ENCODE measurements at regions not wholly inside any gene's neighbourhood (a gene's known extent, or its start where the extent isn't known, plus 50 kb on each side); places are given as distances from the start of the nearest gene placed in this dataset.
"Not testable (repeated sequence)": the region's sequence is repeated elsewhere in the genome, so short reads cannot be mapped to it uniquely, and the experiment has no call there.

DNA sequence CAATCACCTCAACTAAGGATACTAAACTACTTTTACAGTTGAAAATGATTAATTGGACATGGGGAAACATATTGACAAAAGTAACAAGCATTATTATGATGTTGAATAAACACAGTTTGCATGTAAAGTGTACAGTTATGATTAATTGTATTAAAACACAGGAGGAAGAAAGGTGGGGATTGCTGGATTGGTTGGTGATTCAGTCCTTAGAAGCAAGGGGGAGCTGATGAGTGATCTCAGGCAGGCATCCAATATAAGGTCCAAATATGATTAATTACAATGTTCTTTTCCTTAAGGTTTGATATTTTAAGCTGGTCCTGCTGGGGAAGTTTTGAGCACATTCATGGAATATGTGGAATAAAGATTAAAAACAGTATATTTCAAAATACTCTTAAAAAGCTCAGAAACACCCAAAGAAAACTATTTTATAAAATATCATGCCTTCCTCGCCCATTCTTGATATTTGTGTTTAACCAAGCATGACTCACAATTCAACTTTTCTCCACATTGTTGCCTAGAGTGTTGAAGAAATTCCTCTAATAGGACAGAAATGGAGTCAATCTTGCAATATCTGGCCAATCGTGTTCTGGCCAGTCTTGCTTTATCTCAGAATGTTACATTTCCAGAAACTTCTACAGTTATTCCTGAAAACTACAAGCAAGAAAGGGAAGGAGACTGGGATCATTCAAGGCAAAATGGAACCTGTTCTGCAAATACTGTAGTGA is 268.2 kb downstream of the RPIA start:
- H3K27ac Mint-ChIP-seq: no peak overlapping the region
- H3K27me3 Mint-ChIP-seq (ENCODE audit: low read depth, poor library complexity): no peaks in the 10 kb centered on the region
- H3K4me3 Mint-ChIP-seq: no peak overlapping the region
- peaks cover 4% of the 10 kb centered on the region for H3K36me3 Mint-ChIP-seq (ENCODE audit: low read depth)
- H3K9me3 Mint-ChIP-seq: peaks cover 74% of the 10 kb centered on the region
- H3K4me1 Mint-ChIP-seq: no peaks in the 10 kb centered on the region
- no peak for DNase-seq
- TF ChIP-seq, protein P1, sequence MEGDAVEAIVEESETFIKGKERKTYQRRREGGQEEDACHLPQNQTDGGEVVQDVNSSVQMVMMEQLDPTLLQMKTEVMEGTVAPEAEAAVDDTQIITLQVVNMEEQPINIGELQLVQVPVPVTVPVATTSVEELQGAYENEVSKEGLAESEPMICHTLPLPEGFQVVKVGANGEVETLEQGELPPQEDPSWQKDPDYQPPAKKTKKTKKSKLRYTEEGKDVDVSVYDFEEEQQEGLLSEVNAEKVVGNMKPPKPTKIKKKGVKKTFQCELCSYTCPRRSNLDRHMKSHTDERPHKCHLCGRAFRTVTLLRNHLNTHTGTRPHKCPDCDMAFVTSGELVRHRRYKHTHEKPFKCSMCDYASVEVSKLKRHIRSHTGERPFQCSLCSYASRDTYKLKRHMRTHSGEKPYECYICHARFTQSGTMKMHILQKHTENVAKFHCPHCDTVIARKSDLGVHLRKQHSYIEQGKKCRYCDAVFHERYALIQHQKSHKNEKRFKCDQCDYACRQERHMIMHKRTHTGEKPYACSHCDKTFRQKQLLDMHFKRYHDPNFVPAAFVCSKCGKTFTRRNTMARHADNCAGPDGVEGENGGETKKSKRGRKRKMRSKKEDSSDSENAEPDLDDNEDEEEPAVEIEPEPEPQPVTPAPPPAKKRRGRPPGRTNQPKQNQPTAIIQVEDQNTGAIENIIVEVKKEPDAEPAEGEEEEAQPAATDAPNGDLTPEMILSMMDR (IDR thresholded peaks at IDR 0.05): no peak

DNA sequence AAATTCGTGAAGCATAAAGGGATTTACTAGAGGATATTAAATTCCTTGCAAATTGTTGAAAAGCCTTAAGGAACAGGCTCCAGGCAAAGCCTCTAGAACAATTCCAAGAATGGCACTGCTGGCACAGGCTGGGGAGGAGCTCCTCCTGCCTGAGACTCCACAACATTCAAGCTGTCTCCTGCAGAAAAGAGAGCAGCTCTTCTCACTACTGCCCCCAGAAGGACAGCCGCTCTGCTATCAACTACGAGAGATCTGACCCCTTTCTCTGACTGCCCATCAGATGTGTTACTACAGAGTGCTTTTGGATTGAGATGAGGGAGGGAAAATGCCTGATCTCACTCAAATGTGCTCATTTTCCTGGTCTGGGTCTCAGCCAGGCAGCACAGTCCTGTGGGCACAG is 269.9 kb downstream of the RPIA start:
- not testable (repeated sequence) for H3K27me3 Mint-ChIP-seq (ENCODE audit: low read depth, poor library complexity); H3K4me1 Mint-ChIP-seq; H3K4me3 Mint-ChIP-seq; DNase-seq; H3K36me3 Mint-ChIP-seq (ENCODE audit: low read depth); H3K27ac Mint-ChIP-seq
- peaks cover 78% of the 10 kb centered on the region for H3K9me3 Mint-ChIP-seq

DNA sequence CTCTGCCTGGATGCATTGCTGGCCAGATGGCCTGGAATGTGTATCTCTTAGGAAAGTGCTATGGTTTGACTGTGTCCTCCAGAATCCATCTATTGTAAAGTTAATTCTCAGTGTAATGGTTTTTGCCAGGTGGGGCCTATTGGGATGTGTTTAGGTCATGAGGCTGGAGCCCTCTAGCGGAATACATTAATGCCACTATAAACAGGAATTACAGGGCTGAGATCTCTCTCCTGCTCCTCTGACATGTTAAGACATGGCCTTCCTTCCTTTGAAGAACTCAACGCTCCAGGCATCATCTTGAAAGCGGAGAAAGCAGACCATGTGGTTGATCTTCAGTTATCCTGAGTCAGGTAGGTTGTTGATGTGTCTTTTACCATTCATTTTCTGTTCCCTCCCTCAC is 276.4 kb downstream of the RPIA start:
- Mint-ChIP-seq H3K4me1 (no peaks in the 10 kb centered on the region), H3K36me3 (ENCODE audit: low read depth) (no peaks in the 10 kb centered on the region), H3K27ac (no peak overlapping the region), H3K4me3 (no peak overlapping the region), H3K27me3 (ENCODE audit: low read depth, poor library complexity) (no peaks in the 10 kb centered on the region), H3K9me3 (peaks cover 73% of the 10 kb centered on the region)
- TF ChIP-seq, protein P1 (IDR thresholded peaks at IDR 0.05): no peak
- no peak for DNase-seq

DNA sequence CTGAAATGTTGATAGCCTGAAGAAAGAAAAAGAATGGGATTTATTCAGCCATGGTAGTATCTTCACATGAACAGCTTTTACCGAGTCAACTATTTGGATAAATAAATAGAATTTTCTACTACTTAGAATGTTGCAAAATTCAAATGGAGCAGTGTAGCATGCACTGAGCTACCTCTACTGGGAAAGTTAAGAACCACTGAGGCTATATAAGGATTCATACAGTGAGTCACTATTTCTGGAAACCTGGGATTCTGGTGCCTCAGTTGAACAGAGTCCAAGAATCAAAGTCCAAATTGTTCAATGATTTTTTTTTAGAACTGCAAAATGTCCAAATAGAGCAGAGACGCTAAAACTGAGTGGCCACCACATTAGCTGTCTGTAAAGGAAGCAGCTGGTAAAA is 286.5 kb downstream of the RPIA start:
- not testable (repeated sequence) for H3K4me1 Mint-ChIP-seq; H3K27ac Mint-ChIP-seq; DNase-seq; H3K27me3 Mint-ChIP-seq (ENCODE audit: low read depth, poor library complexity); H3K4me3 Mint-ChIP-seq; H3K36me3 Mint-ChIP-seq (ENCODE audit: low read depth)
- H3K9me3 Mint-ChIP-seq: peaks cover 62% of the 10 kb centered on the region

DNA sequence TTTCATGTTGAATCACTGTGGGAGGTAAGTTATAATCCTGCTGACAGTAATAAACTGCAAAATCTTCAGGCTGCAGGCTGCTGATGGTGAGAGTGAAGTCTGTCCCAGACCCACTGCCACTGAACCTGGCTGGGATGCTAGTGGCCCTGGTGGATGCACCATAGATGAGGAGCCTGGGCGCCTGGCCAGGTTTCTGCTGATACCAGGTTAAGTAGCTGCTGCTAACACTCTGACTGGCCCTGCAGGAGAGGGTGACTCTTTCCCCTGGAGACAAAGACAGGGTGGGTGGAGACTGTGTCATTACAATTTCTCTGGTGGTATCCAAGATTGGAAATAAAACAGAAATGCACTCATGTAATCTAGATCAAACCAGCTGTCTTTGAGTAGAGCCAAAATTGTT is 287.0 kb downstream of the RPIA start:
- H3K9me3 Mint-ChIP-seq: peaks cover 58% of the 10 kb centered on the region
- DNase-seq; H3K4me1 Mint-ChIP-seq; H3K4me3 Mint-ChIP-seq; H3K36me3 Mint-ChIP-seq (ENCODE audit: low read depth); H3K27ac Mint-ChIP-seq; H3K27me3 Mint-ChIP-seq (ENCODE audit: low read depth, poor library complexity): not testable (repeated sequence)

DNA sequence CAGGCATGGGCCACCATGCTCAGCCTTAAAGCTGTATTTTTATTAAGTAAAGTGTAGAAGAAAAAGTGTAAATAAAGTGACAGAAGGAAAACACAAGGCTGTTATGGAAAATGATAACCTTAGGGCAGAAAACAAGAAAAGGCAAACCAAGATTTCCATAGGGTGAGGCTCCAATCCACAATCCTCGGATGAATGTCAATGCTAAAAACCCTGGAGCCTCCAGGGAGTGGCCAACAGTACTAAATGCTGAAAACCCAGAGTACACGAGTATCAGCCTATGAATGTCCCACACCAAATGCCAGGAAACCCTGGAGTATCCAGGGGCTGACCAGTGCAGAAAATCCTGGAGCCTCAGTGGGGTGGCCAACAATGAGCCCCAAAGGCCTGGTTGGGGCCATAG is 292.6 kb downstream of the RPIA start:
- peaks cover 53% of the 10 kb centered on the region for H3K9me3 Mint-ChIP-seq
- not testable (repeated sequence) for H3K27ac Mint-ChIP-seq; H3K4me3 Mint-ChIP-seq; H3K27me3 Mint-ChIP-seq (ENCODE audit: low read depth, poor library complexity); DNase-seq; H3K36me3 Mint-ChIP-seq (ENCODE audit: low read depth); H3K4me1 Mint-ChIP-seq

DNA sequence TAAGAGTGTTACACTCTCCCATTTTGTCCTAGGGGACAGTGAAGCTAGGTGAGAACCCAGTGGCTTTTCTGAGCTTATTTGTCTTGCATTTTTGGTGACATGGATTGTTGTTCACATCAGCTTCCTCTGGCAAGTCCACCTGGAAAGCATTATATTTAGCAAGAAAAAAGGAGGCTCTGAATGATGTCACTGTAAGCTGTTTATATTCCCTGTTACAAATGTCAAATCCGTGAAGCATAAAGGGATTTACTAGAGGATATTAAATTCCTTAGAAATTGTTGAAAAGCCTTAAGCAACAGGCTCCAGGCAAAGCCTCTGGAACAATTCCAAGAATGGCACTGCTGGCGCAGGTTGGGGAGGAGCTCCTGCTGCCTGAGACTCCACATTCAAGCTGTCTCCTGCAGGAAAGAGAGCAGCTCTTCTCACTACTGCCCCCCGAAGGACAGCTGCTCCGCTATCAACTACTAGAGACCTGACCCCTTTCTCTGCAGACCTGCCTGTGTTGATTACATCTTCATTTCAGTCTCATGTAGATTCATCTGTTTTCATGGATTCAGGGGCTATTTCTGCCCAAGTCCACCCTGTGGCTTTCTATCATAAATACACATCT is 295.4 kb downstream of the RPIA start:
- H3K4me1 Mint-ChIP-seq; DNase-seq; H3K27ac Mint-ChIP-seq; H3K27me3 Mint-ChIP-seq (ENCODE audit: low read depth, poor library complexity); H3K4me3 Mint-ChIP-seq; H3K36me3 Mint-ChIP-seq (ENCODE audit: low read depth): not testable (repeated sequence)
- H3K9me3 Mint-ChIP-seq: peaks cover 39% of the 10 kb centered on the region

DNA sequence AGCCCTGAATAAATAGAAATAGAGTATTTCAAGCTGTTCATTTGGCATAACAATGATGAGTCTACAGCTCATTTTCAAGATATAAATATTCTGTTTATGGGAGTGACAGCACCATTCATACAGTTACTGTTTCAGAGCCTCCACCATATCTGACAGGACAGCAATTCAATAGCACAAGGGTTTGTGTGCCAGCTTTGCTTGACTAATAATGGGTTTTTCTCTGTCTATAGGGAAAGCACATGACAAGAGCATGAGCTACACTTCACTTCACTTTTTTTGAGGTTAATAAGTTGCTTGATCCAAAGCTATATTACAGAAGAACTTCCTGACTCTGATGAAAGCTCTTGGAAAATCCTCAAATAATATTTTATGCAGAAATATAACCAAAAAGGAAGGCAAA is 297.1 kb downstream of the RPIA start:
- H3K36me3 Mint-ChIP-seq (ENCODE audit: low read depth); H3K4me1 Mint-ChIP-seq; H3K4me3 Mint-ChIP-seq; H3K27me3 Mint-ChIP-seq (ENCODE audit: low read depth, poor library complexity); DNase-seq; H3K27ac Mint-ChIP-seq: not testable (repeated sequence)
- H3K9me3 Mint-ChIP-seq: peaks cover 45% of the 10 kb centered on the region

DNA sequence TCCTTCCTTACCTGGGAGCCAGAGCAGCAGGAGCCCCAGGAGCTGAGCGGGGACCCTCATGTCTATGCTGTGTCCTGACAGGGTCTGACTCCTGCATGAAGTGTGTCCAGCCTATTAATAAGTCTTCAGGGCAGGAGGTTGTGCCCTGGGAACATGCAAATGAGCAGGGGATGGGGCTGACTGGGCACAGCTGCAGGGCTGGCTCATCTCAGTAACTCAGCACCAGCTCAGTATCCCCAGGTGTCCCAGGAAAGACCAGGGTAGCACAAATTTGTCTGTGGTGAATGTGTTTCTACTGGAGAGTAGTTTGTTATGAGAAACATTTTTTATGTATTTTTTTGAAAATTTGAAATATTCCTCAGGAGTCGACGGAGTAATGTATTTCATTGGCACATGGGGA is 301.3 kb downstream of the RPIA start:
- peaks cover 39% of the 10 kb centered on the region for H3K9me3 Mint-ChIP-seq
- not testable (repeated sequence) for H3K27ac Mint-ChIP-seq; DNase-seq; H3K36me3 Mint-ChIP-seq (ENCODE audit: low read depth); H3K4me1 Mint-ChIP-seq; H3K4me3 Mint-ChIP-seq; H3K27me3 Mint-ChIP-seq (ENCODE audit: low read depth, poor library complexity)

DNA sequence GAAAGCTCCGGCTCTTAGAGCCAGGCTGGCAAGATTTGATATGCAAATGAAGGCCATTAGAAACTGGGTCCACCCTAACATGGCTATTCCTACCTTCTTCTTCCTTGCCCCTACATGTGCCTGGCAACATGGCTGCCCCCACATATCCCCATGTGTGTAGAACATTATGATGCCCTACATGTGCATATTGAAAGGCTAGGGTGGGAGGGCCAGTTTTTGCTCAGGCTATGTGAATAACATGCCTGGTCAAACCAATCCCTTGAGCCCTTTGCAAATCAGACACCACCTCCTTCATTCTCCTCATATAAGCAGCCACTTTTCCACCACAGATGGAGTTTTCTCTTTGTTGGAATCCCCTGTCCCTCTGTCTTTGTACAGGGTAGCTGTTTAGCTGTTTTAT is 303.4 kb downstream of the RPIA start:
- not testable (repeated sequence) for H3K27ac Mint-ChIP-seq; H3K4me3 Mint-ChIP-seq; H3K36me3 Mint-ChIP-seq (ENCODE audit: low read depth); H3K27me3 Mint-ChIP-seq (ENCODE audit: low read depth, poor library complexity); DNase-seq; H3K4me1 Mint-ChIP-seq
- H3K9me3 Mint-ChIP-seq: peaks cover 53% of the 10 kb centered on the region

DNA sequence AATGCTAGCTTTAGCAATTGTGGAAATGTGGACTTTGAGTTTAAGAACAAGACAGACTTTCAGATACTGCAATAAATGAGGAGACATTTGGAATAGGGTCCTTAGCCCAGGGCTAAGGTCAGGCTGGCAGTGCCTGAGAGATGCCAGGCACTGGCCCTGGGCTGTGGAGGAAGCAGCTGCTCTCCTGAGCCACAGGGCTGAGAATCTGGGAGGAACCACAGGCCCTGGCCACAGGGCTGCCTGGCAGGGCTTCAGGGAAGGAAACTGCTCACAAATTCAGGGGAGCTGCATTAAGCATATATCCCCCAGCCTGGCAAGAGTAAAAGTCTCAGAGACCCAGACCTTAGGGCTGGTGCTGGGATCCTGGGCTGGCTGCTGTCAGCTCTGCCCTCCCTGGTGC is 305.1 kb downstream of the RPIA start:
- H3K27ac Mint-ChIP-seq; H3K4me3 Mint-ChIP-seq; H3K4me1 Mint-ChIP-seq; H3K27me3 Mint-ChIP-seq (ENCODE audit: low read depth, poor library complexity); DNase-seq; H3K36me3 Mint-ChIP-seq (ENCODE audit: low read depth): not testable (repeated sequence)
- H3K9me3 Mint-ChIP-seq: peaks cover 56% of the 10 kb centered on the region
